ENCODE measurements at regions not wholly inside any gene's neighbourhood (a gene's known extent, or its start where the extent isn't known, plus 50 kb on each side); places are given as distances from the start of the nearest gene placed in this dataset.

DNA sequence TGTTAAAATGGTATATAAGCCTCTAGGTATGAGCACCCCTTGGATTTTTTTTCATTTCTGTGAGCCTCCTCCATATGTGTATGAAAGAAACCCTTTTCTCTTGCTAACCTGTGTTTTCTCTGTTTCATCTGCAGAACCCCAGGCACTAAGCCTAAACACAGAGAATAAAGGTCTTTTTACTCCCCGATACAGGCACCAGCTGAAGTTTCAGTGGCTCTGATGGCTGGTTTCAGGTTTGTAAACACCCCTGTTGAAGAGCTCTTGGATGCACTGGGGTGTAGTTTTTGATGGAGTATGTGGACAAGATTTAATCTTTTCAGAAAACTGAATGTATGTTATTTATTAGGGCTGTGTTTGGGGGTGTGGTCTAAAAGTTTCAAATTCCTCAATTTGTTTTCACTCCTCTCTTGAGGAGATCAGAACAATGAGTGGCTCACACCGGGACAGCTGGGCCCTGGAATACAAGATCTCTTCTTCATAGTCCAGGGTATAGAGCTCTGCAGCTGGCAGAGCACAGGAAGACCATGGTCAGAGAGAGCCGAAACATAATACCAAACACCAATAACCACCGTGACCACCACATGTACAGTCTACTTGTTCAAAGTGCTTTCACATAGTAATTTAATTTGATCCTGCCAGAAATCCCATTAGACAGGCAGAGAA is 50.2 kb upstream of the VTCN1 start:
- no peak for DNase-seq (ENCODE audit: low read depth)

All from amniotic epithelial cell (primary cell).